Mesothelial cell of epicardium (in vitro differentiated cells): ENCODE measurements at regions not wholly inside any gene's neighbourhood (a gene's known extent, or its start where the extent isn't known, plus 50 kb on each side); places are given as distances from the start of the nearest gene placed in this dataset.

Experiments
- DNase-seq, 2 experiments: peaks; one replicate each; pipeline ENCODE4 v3.0.0; 2021; ENCODE audit warnings: low spot score in 2 of 2; ENCODE audit not compliant: unreplicated experiment in 2 of 2
- H3K27ac Mint-ChIP-seq: 2 replicates; pipeline ENCODE4 v1.8.0; 2021; ENCODE audit warnings: mixed read lengths
- H3K27me3 Mint-ChIP-seq: 2 replicates; pipeline ENCODE4 v1.8.0; 2021; ENCODE audit warnings: low read depth, mixed read lengths
- H3K36me3 Mint-ChIP-seq: 2 replicates; pipeline ENCODE4 v1.8.0; 2021; ENCODE audit warnings: mixed read lengths
- H3K4me1 Mint-ChIP-seq: 2 replicates; pipeline ENCODE4 v1.8.0; 2021; ENCODE audit warnings: mixed read lengths
- H3K4me3 Mint-ChIP-seq: 2 replicates; pipeline ENCODE4 v1.8.0; 2021; ENCODE audit warnings: mild to moderate bottlenecking, moderate library complexity, mixed read lengths
- H3K9me3 Mint-ChIP-seq: 2 replicates; pipeline ENCODE4 v1.8.0; 2021; ENCODE audit warnings: mixed read lengths
- TF ChIP-seq, protein P1 (sequence below): fragments of 200-600 bp; sonication (generic); IDR thresholded peaks from one replicate; pipeline ENCODE4 v1.5.0; 2021; ENCODE audit warnings: antibody characterized with exemption; ENCODE audit not compliant: unreplicated experiment

DNA sequence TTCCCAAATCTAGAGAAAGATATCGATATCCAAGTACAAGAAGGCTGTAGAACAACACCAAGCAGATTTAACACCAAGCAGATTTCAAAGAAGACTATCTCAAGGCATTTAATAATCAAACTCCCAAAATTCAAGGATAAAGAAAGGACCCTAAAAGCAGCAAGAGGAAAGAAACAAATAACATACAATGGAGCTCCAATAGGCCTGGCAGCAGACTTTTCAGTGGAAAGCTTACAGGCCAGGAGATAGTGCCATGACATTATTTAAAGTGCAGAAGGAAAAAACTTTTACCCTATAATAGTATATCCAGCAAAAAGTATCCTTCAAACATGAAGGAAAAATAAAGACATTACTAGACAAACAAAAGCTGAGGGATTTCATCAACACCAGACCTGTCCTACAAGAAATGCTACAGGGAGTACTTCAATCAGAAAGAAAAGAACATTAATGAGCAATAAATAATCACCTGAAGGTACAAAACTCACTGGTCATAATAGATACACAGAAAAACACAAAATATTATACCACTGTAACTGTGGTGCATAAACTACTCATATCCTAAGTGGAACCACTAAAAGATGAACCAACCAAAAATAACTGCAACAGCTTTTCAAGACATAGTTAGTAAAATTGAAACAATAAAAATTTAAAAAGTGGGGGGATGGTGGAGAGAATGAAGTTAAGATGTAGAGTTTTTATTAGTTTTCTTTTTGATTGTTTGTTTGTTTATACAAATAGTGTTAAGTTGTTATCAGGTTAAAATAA, 267.2 kb downstream of the AUH start:
- H3K4me3 Mint-ChIP-seq = no peak overlapping the region
- no peak overlapping the region for H3K27ac Mint-ChIP-seq
- peaks cover 20% of the 10 kb centered on the region for H3K9me3 Mint-ChIP-seq
- TF ChIP-seq, protein P1, sequence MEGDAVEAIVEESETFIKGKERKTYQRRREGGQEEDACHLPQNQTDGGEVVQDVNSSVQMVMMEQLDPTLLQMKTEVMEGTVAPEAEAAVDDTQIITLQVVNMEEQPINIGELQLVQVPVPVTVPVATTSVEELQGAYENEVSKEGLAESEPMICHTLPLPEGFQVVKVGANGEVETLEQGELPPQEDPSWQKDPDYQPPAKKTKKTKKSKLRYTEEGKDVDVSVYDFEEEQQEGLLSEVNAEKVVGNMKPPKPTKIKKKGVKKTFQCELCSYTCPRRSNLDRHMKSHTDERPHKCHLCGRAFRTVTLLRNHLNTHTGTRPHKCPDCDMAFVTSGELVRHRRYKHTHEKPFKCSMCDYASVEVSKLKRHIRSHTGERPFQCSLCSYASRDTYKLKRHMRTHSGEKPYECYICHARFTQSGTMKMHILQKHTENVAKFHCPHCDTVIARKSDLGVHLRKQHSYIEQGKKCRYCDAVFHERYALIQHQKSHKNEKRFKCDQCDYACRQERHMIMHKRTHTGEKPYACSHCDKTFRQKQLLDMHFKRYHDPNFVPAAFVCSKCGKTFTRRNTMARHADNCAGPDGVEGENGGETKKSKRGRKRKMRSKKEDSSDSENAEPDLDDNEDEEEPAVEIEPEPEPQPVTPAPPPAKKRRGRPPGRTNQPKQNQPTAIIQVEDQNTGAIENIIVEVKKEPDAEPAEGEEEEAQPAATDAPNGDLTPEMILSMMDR = no peak
- peaks cover 6% of the 10 kb centered on the region for H3K4me1 Mint-ChIP-seq
- no peak for DNase-seq
- peaks cover 9% of the 10 kb centered on the region for H3K36me3 Mint-ChIP-seq
- H3K27me3 Mint-ChIP-seq = no peaks in the 10 kb centered on the region

DNA sequence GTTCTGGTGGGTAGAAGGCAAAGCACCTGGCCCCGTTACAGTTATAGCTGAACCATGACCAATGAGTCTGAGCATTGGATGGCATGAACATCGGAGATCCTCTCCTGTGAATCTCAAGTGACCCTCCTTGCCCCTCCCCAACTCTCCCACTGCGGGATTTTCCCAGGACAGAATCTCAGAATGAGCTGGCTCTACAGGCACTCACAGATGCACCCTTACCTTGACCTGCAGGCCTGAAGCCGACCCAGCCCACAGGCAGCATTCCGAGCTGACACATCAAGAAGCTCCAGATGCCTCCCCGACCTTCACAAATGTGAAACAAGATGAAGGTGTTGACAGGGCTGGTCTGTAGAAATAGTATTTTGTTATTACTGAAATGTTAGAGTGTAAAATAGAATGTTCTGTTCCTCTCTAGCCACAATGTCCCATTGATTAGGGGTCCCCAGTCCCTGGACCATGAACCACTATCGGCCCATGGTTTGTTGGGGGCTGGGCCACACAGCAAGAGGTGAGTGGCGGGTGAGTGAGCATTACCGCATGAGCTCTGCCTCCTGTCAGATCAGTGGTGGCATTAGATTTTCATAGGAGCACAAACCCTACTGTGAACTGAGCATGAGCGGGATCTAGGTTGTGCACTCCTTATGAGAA, 263.4 kb downstream of the AUH start:
- Mint-ChIP-seq H3K27ac (no peak overlapping the region), H3K36me3 (peaks cover 9% of the 10 kb centered on the region), H3K27me3 (peaks cover 12% of the 10 kb centered on the region), H3K4me1 (peaks cover 23% of the 10 kb centered on the region), H3K9me3 (peaks cover 18% of the 10 kb centered on the region), H3K4me3 (no peak overlapping the region)
- no peak for DNase-seq
- TF ChIP-seq, protein P1 = no peak

DNA sequence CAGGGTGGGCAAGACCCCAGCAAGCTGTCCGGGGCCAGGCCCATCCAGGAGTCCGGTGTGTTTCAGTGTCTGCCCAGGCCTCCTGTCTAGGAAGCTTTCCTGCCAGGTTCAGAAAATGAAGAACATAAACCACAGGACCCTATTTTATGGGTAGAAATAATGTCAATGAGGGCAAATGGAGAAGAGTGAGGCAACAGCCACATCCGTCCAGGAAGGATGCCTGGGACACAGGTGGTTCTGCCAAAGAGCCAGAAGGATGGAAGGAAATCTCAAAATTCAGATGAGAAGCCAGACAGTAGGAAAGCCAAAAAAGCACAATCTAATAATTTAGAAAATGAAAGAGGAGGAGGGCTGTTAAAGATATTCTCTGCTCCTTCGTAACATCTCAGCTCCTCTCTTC, 262.3 kb downstream of the AUH start:
- peaks cover 31% of the 10 kb centered on the region for H3K4me1 Mint-ChIP-seq
- H3K4me3 Mint-ChIP-seq = no peak overlapping the region
- TF ChIP-seq, protein P1 = no peak
- H3K9me3 Mint-ChIP-seq = peaks cover 7% of the 10 kb centered on the region
- H3K27ac Mint-ChIP-seq = no peak overlapping the region
- no peak for DNase-seq
- peaks cover 3% of the 10 kb centered on the region for H3K36me3 Mint-ChIP-seq
- H3K27me3 Mint-ChIP-seq = peaks cover 12% of the 10 kb centered on the region

DNA sequence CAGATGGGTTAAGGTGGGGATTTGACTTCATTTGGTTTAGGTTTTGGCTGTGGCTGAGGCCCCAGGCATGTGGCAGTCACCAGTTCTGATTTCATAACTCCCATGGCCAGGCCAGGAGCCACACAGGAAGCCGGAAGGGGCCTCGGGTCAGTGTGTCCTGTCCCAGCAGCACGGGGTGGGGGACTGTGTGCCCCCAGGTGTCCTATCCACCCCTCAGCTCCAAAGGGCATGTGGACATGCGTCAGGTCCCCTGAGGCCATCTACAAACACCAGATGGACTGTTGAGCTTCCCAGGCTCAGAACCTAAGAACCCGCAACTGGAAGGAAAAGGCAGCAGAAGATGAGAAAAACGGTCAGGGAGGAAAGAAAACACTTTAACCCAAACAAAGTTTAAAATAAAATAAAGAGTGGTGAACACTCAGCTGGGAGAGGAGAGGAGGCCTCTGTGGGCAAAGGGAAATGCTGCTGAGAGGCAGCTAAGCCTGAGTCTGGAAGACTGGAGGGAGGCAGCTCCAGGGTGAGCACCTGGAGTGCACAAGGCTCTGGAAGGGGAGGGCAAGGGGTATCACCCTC, 260.8 kb downstream of the AUH start:
- Mint-ChIP-seq H3K36me3 (no peaks in the 10 kb centered on the region), H3K27ac (peak overlapping the region; percentile 50), H3K27me3 (peaks cover 12% of the 10 kb centered on the region), H3K4me3 (no peak overlapping the region), H3K9me3 (no peaks in the 10 kb centered on the region), H3K4me1 (peaks cover 31% of the 10 kb centered on the region)
- TF ChIP-seq, protein P1 = no peak
- no peak for DNase-seq

DNA sequence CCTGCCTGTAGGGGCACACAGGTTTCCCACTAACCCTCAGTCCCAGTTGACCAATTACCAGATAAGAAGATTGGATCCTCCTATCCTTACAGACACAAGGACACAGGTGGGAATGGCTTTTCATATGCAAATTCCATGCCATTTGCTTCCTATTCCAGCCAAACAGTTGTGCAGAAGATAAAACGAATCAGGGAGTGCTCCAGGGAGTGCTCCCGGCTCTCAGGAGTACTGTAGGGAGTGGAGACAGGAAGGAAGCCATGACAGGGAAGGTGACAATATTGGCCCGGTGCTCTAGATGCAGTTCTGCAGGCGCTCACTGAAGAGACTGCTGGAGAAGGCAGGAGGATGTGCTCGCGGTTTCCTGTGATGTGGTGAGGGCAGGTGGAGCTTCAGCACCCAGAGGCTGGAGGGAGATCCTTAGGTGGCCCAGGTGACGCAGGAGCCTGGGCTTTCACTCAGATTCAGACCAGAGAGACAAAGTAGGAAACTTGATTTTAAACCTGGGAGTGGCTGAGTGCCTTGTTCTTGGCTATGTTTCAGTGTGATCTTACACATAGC, 260.0 kb downstream of the AUH start:
- H3K9me3 Mint-ChIP-seq = no peaks in the 10 kb centered on the region
- no peak for DNase-seq
- H3K4me3 Mint-ChIP-seq = no peak overlapping the region
- H3K27ac Mint-ChIP-seq = no peak overlapping the region
- TF ChIP-seq, protein P1 = no peak
- no peaks in the 10 kb centered on the region for H3K36me3 Mint-ChIP-seq
- H3K27me3 Mint-ChIP-seq = peaks cover 12% of the 10 kb centered on the region
- peaks cover 31% of the 10 kb centered on the region for H3K4me1 Mint-ChIP-seq
